ENCODE measurements at regions not wholly inside any gene's neighbourhood (a gene's known extent, or its start where the extent isn't known, plus 50 kb on each side); places are given as distances from the start of the nearest gene placed in this dataset.

DNA sequence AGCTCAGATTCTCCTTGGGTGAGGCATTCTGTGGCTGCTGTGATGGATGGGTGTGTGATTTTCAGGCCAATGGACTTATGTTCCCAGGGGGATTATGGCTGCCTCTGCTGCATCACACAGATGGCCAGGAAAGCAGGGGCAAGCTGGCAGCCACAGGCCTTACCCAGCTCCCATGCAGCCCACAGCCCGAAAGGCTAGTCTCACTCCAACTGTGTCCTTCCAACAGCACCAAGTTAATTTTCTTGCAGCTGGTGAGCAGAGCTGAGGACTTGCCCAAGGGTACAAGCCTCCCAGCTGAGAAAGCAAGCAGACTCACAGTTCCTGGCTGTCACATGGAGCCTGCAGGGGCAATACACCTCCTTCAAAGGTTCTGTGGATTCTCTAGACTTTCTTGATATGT lies 155.2 kb upstream of the KHDRBS2 start:
- intact Hi-C loops (cut with micrococcal nuclease; ENCODE audit: unreplicated experiment): no loop called here
- POLR2A ChIA-PET: no interaction called here

GRCh38 chr6:62429781-62430180 lies 143.8 kb upstream of the KHDRBS2 start:
- CTCF ChIA-PET: no interaction called here
- no peaks in the 10 kb centered on the region for H3K36me3 ChIP-seq (ENCODE audit: control insufficient read depth, insufficient read depth, low read length)
- no peak for TF ChIP-seq POLR2AphosphoS5 (IDR thresholded peaks at IDR 0.05; ENCODE audit: low read depth, low read length)
- no peak for TF ChIP-seq REST (IDR thresholded peaks at IDR 0.05; ENCODE audit: insufficient read depth in 1 of 2, low read depth in 2 of 2, low read length in 1 of 2)
- TF ChIP-seq TCF7L2 (IDR thresholded peaks at IDR 0.05; ENCODE audit: low read depth, low read length): no peak
- no peak for TF ChIP-seq SIN3A (IDR thresholded peaks at IDR 0.05; ENCODE audit: borderline replicate concordance, insufficient read depth, low read depth, low read length)
- TF ChIP-seq, protein P1, sequence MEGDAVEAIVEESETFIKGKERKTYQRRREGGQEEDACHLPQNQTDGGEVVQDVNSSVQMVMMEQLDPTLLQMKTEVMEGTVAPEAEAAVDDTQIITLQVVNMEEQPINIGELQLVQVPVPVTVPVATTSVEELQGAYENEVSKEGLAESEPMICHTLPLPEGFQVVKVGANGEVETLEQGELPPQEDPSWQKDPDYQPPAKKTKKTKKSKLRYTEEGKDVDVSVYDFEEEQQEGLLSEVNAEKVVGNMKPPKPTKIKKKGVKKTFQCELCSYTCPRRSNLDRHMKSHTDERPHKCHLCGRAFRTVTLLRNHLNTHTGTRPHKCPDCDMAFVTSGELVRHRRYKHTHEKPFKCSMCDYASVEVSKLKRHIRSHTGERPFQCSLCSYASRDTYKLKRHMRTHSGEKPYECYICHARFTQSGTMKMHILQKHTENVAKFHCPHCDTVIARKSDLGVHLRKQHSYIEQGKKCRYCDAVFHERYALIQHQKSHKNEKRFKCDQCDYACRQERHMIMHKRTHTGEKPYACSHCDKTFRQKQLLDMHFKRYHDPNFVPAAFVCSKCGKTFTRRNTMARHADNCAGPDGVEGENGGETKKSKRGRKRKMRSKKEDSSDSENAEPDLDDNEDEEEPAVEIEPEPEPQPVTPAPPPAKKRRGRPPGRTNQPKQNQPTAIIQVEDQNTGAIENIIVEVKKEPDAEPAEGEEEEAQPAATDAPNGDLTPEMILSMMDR (IDR thresholded peaks at IDR 0.05): no peak
- H3K27me3 ChIP-seq (ENCODE audit: control insufficient read depth, insufficient read depth, low read length): no peaks in the 10 kb centered on the region
- ATAC-seq: no peak
- no peaks in the 10 kb centered on the region for H3K4me1 ChIP-seq (ENCODE audit: control insufficient read depth, insufficient read depth, low read length)
- H3K4me3 ChIP-seq (ENCODE audit: low read depth in 2 of 2, low read length in 2 of 2): no peak overlapping the region
- POLR2A ChIA-PET: no interaction called here
- no peaks in the 10 kb centered on the region for H3K9me3 ChIP-seq (ENCODE audit: control insufficient read depth, insufficient read depth, low read depth, low read length)
- no TSS peak for BruUV-seq (replicated peaks)
- in situ Hi-C loops (cut with HindIII; ENCODE audit: low pct_unique_long_range_greater_than_20kb, low sequenced_read_pairs): no loop called here
- intact Hi-C loops (cut with micrococcal nuclease; ENCODE audit: unreplicated experiment): no loop called here
- DNase-seq (ENCODE audit: low read depth, low spot score): no peak
- H3K27ac ChIP-seq (ENCODE audit: low read length): no peak overlapping the region

More for the DNA sequence above, 155.2 kb upstream of the KHDRBS2 start:
- BruUV-seq (replicated peaks): no TSS peak
- no peaks in the 10 kb centered on the region for H3K27me3 ChIP-seq (ENCODE audit: control insufficient read depth, insufficient read depth, low read length)
- no peak for TF ChIP-seq TCF7L2 (IDR thresholded peaks at IDR 0.05; ENCODE audit: low read depth, low read length)
- no peak for TF ChIP-seq POLR2AphosphoS5 (IDR thresholded peaks at IDR 0.05; ENCODE audit: low read depth, low read length)
- TF ChIP-seq, protein P1 (IDR thresholded peaks at IDR 0.05): no peak
- TF ChIP-seq SIN3A (IDR thresholded peaks at IDR 0.05; ENCODE audit: borderline replicate concordance, insufficient read depth, low read depth, low read length): no peak
- TF ChIP-seq REST (IDR thresholded peaks at IDR 0.05; ENCODE audit: insufficient read depth in 1 of 2, low read depth in 2 of 2, low read length in 1 of 2): no peak
- no peaks in the 10 kb centered on the region for H3K4me1 ChIP-seq (ENCODE audit: control insufficient read depth, insufficient read depth, low read length)
- no peak for DNase-seq (ENCODE audit: low read depth, low spot score)
- CTCF ChIA-PET: no interaction called here
- no peaks in the 10 kb centered on the region for H3K36me3 ChIP-seq (ENCODE audit: control insufficient read depth, insufficient read depth, low read length)
- no peak overlapping the region for H3K27ac ChIP-seq (ENCODE audit: low read length)
- H3K9me3 ChIP-seq (ENCODE audit: control insufficient read depth, insufficient read depth, low read depth, low read length): no peaks in the 10 kb centered on the region
- in situ Hi-C loops (cut with HindIII; ENCODE audit: low pct_unique_long_range_greater_than_20kb, low sequenced_read_pairs): no loop called here
- no peak for ATAC-seq
- H3K4me3 ChIP-seq (ENCODE audit: low read depth in 2 of 2, low read length in 2 of 2): no peak overlapping the region
